ENCODE measurements at regions not wholly inside any gene's neighbourhood (a gene's known extent, or its start where the extent isn't known, plus 50 kb on each side); places are given as distances from the start of the nearest gene placed in this dataset.

- FAIRE-seq: no peak
- H3K9me3 Mint-ChIP-seq (ENCODE audit: unreplicated experiment): no peaks in the 10 kb centered on the region
Measured at GRCh38 chr3:18082551-18083272, 340.3 kb upstream of the TBC1D5 start.

DNA sequence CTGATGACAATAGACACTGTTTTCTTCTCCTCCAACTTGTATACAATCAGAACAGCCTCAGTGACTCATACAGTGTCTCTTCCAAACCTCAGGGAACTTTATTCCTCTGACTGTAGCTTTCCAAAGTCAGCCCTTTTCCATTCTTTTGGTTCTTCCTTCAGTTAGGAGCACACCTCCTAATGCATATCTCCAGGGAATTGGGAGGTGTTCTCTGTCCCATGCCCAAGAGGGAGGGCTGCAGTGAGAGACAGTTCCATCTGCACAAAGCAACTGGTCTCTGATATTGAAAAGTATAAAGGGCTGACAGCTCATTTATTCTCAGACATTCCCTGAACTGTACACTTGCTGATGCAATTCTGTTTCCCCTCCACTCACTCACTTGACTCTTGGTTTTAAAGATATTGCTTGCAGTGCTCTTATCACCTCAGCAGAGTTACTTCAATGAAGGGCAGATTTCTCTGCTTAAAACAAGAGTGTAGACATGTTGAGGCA, 337.8 kb upstream of the TBC1D5 start:
- peaks cover 18% of the 10 kb centered on the region for H3K4me1 Mint-ChIP-seq (ENCODE audit: low read depth, unreplicated experiment)
- no peaks in the 10 kb centered on the region for H3K9me3 Mint-ChIP-seq (ENCODE audit: unreplicated experiment)
- Histone ChIP-seq H3K9me3 (ENCODE audit: insufficient read depth, low read depth, low read length) (no peaks in the 10 kb centered on the region), H3K79me2 (ENCODE audit: insufficient read depth, low read length) (no peaks in the 10 kb centered on the region), H3K27me3 (ENCODE audit: insufficient read depth, low read length) (no peaks in the 10 kb centered on the region), H3K4me2 (ENCODE audit: low read length) (peak overlapping the region; percentile 39), H3K4me1 (ENCODE audit: insufficient read depth, low read length) (peaks cover 11% of the 10 kb centered on the region), H3K36me3 (ENCODE audit: insufficient read depth, low read length) (no peaks in the 10 kb centered on the region), H3K9ac (ENCODE audit: low read length) (no peak overlapping the region), H3K27ac (ENCODE audit: low read depth, low read length) (no peak overlapping the region), H4K20me1 (ENCODE audit: insufficient read depth, low read length) (no peaks in the 10 kb centered on the region), H3K4me3 (ENCODE audit: insufficient read depth, low read depth, low read length) (no peak overlapping the region), H2AFZ (ENCODE audit: low read depth, low read length) (peak overlapping the region; percentile 45)
- TF ChIP-seq, protein P1, sequence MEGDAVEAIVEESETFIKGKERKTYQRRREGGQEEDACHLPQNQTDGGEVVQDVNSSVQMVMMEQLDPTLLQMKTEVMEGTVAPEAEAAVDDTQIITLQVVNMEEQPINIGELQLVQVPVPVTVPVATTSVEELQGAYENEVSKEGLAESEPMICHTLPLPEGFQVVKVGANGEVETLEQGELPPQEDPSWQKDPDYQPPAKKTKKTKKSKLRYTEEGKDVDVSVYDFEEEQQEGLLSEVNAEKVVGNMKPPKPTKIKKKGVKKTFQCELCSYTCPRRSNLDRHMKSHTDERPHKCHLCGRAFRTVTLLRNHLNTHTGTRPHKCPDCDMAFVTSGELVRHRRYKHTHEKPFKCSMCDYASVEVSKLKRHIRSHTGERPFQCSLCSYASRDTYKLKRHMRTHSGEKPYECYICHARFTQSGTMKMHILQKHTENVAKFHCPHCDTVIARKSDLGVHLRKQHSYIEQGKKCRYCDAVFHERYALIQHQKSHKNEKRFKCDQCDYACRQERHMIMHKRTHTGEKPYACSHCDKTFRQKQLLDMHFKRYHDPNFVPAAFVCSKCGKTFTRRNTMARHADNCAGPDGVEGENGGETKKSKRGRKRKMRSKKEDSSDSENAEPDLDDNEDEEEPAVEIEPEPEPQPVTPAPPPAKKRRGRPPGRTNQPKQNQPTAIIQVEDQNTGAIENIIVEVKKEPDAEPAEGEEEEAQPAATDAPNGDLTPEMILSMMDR (IDR thresholded peaks at IDR 0.05; ENCODE audit: insufficient read depth, low read depth, low read length): no peak
- no peak for TF ChIP-seq EZH2 (IDR thresholded peaks at IDR 0.05; ENCODE audit: insufficient read depth, low read length)
- H3K27ac Mint-ChIP-seq (ENCODE audit: unreplicated experiment): peak overlapping the region; percentile 89
- no peaks in the 10 kb centered on the region for H3K27me3 Mint-ChIP-seq (ENCODE audit: low read depth, unreplicated experiment)
- no peak overlapping the region for H3K4me3 Mint-ChIP-seq (ENCODE audit: unreplicated experiment)
- no peaks in the 10 kb centered on the region for H3K36me3 Mint-ChIP-seq (ENCODE audit: low read depth, unreplicated experiment)
- FAIRE-seq (no peak), DNase-seq (ENCODE audit: low read depth) (peak; percentile 52)

More at GRCh38 chr3:18082551-18083272, 340.3 kb upstream of the TBC1D5 start:
- H2AFZ ChIP-seq (ENCODE audit: low read depth, low read length): no peak overlapping the region
- Mint-ChIP-seq H3K4me3 (ENCODE audit: unreplicated experiment) (no peak overlapping the region), H3K36me3 (ENCODE audit: low read depth, unreplicated experiment) (no peaks in the 10 kb centered on the region), H3K27ac (ENCODE audit: unreplicated experiment) (no peak overlapping the region), H3K4me1 (ENCODE audit: low read depth, unreplicated experiment) (peaks cover 19% of the 10 kb centered on the region), H3K27me3 (ENCODE audit: low read depth, unreplicated experiment) (no peaks in the 10 kb centered on the region)
- no peak for DNase-seq (ENCODE audit: low read depth)
- TF ChIP-seq, protein P1 (IDR thresholded peaks at IDR 0.05; ENCODE audit: insufficient read depth, low read depth, low read length): no peak
- no peak for TF ChIP-seq EZH2 (IDR thresholded peaks at IDR 0.05; ENCODE audit: insufficient read depth, low read length)
- no peaks in the 10 kb centered on the region for H4K20me1 ChIP-seq (ENCODE audit: insufficient read depth, low read length)
- H3K79me2 ChIP-seq (ENCODE audit: insufficient read depth, low read length): no peaks in the 10 kb centered on the region
- no peak overlapping the region for H3K27ac ChIP-seq (ENCODE audit: low read depth, low read length)
- no peak overlapping the region for H3K9ac ChIP-seq (ENCODE audit: low read length)
- H3K27me3 ChIP-seq (ENCODE audit: insufficient read depth, low read length): no peaks in the 10 kb centered on the region
- no peak overlapping the region for H3K4me3 ChIP-seq (ENCODE audit: insufficient read depth, low read depth, low read length)
- no peaks in the 10 kb centered on the region for H3K9me3 ChIP-seq (ENCODE audit: insufficient read depth, low read depth, low read length)
- H3K4me2 ChIP-seq (ENCODE audit: low read length): no peak overlapping the region
- H3K36me3 ChIP-seq (ENCODE audit: insufficient read depth, low read length): no peaks in the 10 kb centered on the region
- peaks cover 11% of the 10 kb centered on the region for H3K4me1 ChIP-seq (ENCODE audit: insufficient read depth, low read length)

GRCh38 chr3:18079739-18080138, 337.3 kb upstream of the TBC1D5 start:
- Mint-ChIP-seq H3K27ac (ENCODE audit: unreplicated experiment) (peak overlapping the region; percentile 89), H3K36me3 (ENCODE audit: low read depth, unreplicated experiment) (no peaks in the 10 kb centered on the region), H3K4me3 (ENCODE audit: unreplicated experiment) (no peak overlapping the region), H3K4me1 (ENCODE audit: low read depth, unreplicated experiment) (peaks cover 18% of the 10 kb centered on the region), H3K9me3 (ENCODE audit: unreplicated experiment) (no peaks in the 10 kb centered on the region), H3K27me3 (ENCODE audit: low read depth, unreplicated experiment) (no peaks in the 10 kb centered on the region)
- Histone ChIP-seq H3K36me3 (ENCODE audit: insufficient read depth, low read length) (no peaks in the 10 kb centered on the region), H3K4me1 (ENCODE audit: insufficient read depth, low read length) (peaks cover 11% of the 10 kb centered on the region), H3K9ac (ENCODE audit: low read length) (no peak overlapping the region), H3K9me3 (ENCODE audit: insufficient read depth, low read depth, low read length) (no peaks in the 10 kb centered on the region), H2AFZ (ENCODE audit: low read depth, low read length) (no peak overlapping the region), H3K27me3 (ENCODE audit: insufficient read depth, low read length) (no peaks in the 10 kb centered on the region), H3K27ac (ENCODE audit: low read depth, low read length) (no peak overlapping the region), H3K4me2 (ENCODE audit: low read length) (peak overlapping the region; percentile 39), H3K79me2 (ENCODE audit: insufficient read depth, low read length) (no peaks in the 10 kb centered on the region), H4K20me1 (ENCODE audit: insufficient read depth, low read length) (no peaks in the 10 kb centered on the region), H3K4me3 (ENCODE audit: insufficient read depth, low read depth, low read length) (no peak overlapping the region)
- FAIRE-seq (no peak), DNase-seq (ENCODE audit: low read depth) (peak; percentile 35)
- TF ChIP-seq, protein P1 (IDR thresholded peaks at IDR 0.05; ENCODE audit: insufficient read depth, low read depth, low read length): no peak
- no peak for TF ChIP-seq EZH2 (IDR thresholded peaks at IDR 0.05; ENCODE audit: insufficient read depth, low read length)

Data from astrocyte (in vitro differentiated cells and primary cell).